ENCODE measurements at regions not wholly inside any gene's neighbourhood (a gene's known extent, or its start where the extent isn't known, plus 50 kb on each side); places are given as distances from the start of the nearest gene placed in this dataset.

DNA sequence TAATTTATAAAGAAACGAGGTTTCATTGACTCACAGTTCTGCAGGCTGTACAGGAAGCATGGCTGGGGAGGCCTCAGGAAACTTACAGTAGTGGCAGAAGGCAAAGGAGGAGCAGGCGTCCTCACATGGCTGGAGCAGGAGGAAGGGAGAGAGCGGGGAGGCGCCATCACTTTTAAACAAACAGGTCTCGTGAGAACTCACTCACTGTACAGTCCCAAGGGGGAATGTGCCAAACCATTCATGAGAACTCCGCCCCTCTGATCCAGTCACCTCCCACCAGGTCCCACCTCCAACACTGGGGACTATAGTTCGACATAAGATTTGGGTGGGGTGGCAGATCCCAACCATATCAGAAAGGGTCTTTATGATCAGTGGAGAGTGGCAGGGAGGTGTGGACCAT lies 392.4 kb upstream of the TNRC6C start:
- TF ChIP-seq TAF1 (IDR thresholded peaks at IDR 0.05; ENCODE audit: borderline replicate concordance, insufficient read depth, low read length) (no peak), REST (IDR thresholded peaks at IDR 0.05; ENCODE audit: insufficient read depth in 1 of 2, low read depth in 2 of 2, low read length in 2 of 2) (no peak), SIN3A (IDR thresholded peaks at IDR 0.05; ENCODE audit: borderline replicate concordance, insufficient read depth, low read length) (no peak), POLR2AphosphoS5 (IDR thresholded peaks at IDR 0.05; ENCODE audit: low read depth, low read length) (no peak), FOXP2 (optimal IDR thresholded peaks at IDR 0.05; ENCODE audit: borderline replicate concordance, extremely low read depth, extremely low read length, insufficient read depth) (no peak)

DNA sequence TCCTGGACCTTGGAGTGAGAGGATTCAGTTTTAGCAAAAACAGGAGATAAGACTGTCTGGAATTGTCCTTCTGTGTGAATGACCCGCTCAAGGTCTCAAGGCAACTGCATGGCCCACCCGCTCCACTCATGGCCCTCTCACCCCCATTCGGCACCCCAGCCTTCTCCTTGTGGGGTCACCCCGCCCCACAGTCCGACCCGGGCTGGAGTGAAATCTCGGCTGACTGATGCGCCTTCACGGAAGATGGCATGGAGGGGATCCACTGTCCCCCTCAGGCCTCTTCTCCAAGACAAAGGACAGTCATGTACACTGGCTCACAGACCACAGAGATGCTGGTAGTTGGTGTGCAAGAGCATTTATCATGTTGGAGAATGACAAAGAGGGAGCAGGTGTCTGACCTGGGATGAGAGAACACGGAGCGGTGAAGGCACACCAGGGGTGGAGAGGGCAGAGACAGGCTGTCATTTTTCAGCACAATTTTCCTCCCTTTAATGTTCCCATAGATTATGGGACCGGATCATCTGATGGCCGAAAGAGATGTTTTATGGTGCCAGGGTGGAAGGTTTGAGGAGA lies 391.9 kb upstream of the TNRC6C start:
- TF ChIP-seq FOXP2 (optimal IDR thresholded peaks at IDR 0.05; ENCODE audit: borderline replicate concordance, extremely low read depth, extremely low read length, insufficient read depth): no peak
- TF ChIP-seq TAF1 (IDR thresholded peaks at IDR 0.05; ENCODE audit: borderline replicate concordance, insufficient read depth, low read length): no peak
- no peak for TF ChIP-seq REST (IDR thresholded peaks at IDR 0.05; ENCODE audit: insufficient read depth in 1 of 2, low read depth in 2 of 2, low read length in 2 of 2)
- TF ChIP-seq SIN3A (IDR thresholded peaks at IDR 0.05; ENCODE audit: borderline replicate concordance, insufficient read depth, low read length): no peak

- TF ChIP-seq TAF1 (IDR thresholded peaks at IDR 0.05; ENCODE audit: borderline replicate concordance, insufficient read depth, low read length): no peak
- TF ChIP-seq POLR2AphosphoS5 (IDR thresholded peaks at IDR 0.05; ENCODE audit: low read depth, low read length): no peak
- no peak for TF ChIP-seq SIN3A (IDR thresholded peaks at IDR 0.05; ENCODE audit: borderline replicate concordance, insufficient read depth, low read length)
These were observed 390.0 kb upstream of the TNRC6C start for GRCh38 chr17:77568540-77568939.

- TF ChIP-seq FOXP2 (optimal IDR thresholded peaks at IDR 0.05; ENCODE audit: borderline replicate concordance, extremely low read depth, extremely low read length, insufficient read depth) (no peak), TAF1 (IDR thresholded peaks at IDR 0.05; ENCODE audit: borderline replicate concordance, insufficient read depth, low read length) (no peak), REST (IDR thresholded peaks at IDR 0.05; ENCODE audit: insufficient read depth in 1 of 2, low read depth in 2 of 2, low read length in 2 of 2) (no peak), POLR2AphosphoS5 (IDR thresholded peaks at IDR 0.05; ENCODE audit: low read depth, low read length) (no peak), SIN3A (IDR thresholded peaks at IDR 0.05; ENCODE audit: borderline replicate concordance, insufficient read depth, low read length) (no peak)
These were observed 388.5 kb upstream of the TNRC6C start for GRCh38 chr17:77569846-77570564.

- TF ChIP-seq TAF1 (IDR thresholded peaks at IDR 0.05; ENCODE audit: borderline replicate concordance, insufficient read depth, low read length): no peak
- TF ChIP-seq FOXP2 (optimal IDR thresholded peaks at IDR 0.05; ENCODE audit: borderline replicate concordance, extremely low read depth, extremely low read length, insufficient read depth): no peak
- no peak for TF ChIP-seq SIN3A (IDR thresholded peaks at IDR 0.05; ENCODE audit: borderline replicate concordance, insufficient read depth, low read length)
- no peak for TF ChIP-seq REST (IDR thresholded peaks at IDR 0.05; ENCODE audit: insufficient read depth in 1 of 2, low read depth in 2 of 2, low read length in 2 of 2)
- no peak for TF ChIP-seq POLR2AphosphoS5 (IDR thresholded peaks at IDR 0.05; ENCODE audit: low read depth, low read length)
These were observed 388.0 kb upstream of the TNRC6C start for GRCh38 chr17:77570565-77570898.

Measured in PFSK-1 (cell line).